GM21381 (cell line): ENCODE measurements at regions not wholly inside any gene's neighbourhood (a gene's known extent, or its start where the extent isn't known, plus 50 kb on each side); places are given as distances from the start of the nearest gene placed in this dataset.

ENCODE experiments used
- ATAC-seq: cut with Tn5 transposase; IDR thresholded peaks from one replicate; pipeline ENCODE4 v1.9.1; 2021; ENCODE audit warnings: mild to moderate bottlenecking, moderate library complexity; ENCODE audit not compliant: unreplicated experiment

GRCh38 chr7:17120756-17121155 is 177.7 kb upstream of the AHR start:
- no peak for ATAC-seq

- no peak for ATAC-seq
Observed at GRCh38 chr7:17121671-17122070, 176.8 kb upstream of the AHR start.

- ATAC-seq = peak; percentile 41
Observed at GRCh38 chr7:17123020-17123419, 175.4 kb upstream of the AHR start.

- peak; percentile 55 for ATAC-seq
Observed at GRCh38 chr7:17126413-17127268, 171.8 kb upstream of the AHR start.

- ATAC-seq = no peak
Observed at GRCh38 chr7:17129218-17129617, 169.2 kb upstream of the AHR start.

GRCh38 chr7:17130281-17131059 is 168.0 kb upstream of the AHR start:
- ATAC-seq = no peak

GRCh38 chr7:17131060-17131345 is 167.4 kb upstream of the AHR start:
- ATAC-seq = no peak

- peak; percentile 42 for ATAC-seq
Observed at GRCh38 chr7:17131983-17132655, 166.3 kb upstream of the AHR start.

- ATAC-seq = no peak
Observed at GRCh38 chr7:17132726-17133125, 165.7 kb upstream of the AHR start.

GRCh38 chr7:17133977-17134376 is 164.5 kb upstream of the AHR start:
- ATAC-seq = no peak

- ATAC-seq = peak; percentile 88
Observed at GRCh38 chr7:17134786-17135185, 163.7 kb upstream of the AHR start.

GRCh38 chr7:17136126-17136525 is 162.3 kb upstream of the AHR start:
- no peak for ATAC-seq

- ATAC-seq = no peak
Observed at GRCh38 chr7:17139081-17139480, 159.4 kb upstream of the AHR start.

GRCh38 chr7:17140406-17140805 is 158.0 kb upstream of the AHR start:
- no peak for ATAC-seq

GRCh38 chr7:17142831-17143541 is 155.5 kb upstream of the AHR start:
- no peak for ATAC-seq

GRCh38 chr7:17144322-17144721 is 154.1 kb upstream of the AHR start:
- no peak for ATAC-seq

- no peak for ATAC-seq
Observed at GRCh38 chr7:17146621-17147020, 151.8 kb upstream of the AHR start.

- ATAC-seq = no peak
Observed at GRCh38 chr7:17147409-17147808, 151.0 kb upstream of the AHR start.

- ATAC-seq = peak; percentile 59
Observed at GRCh38 chr7:17150018-17150417, 148.4 kb upstream of the AHR start.

GRCh38 chr7:17152721-17153120 is 145.7 kb upstream of the AHR start:
- ATAC-seq = peak; percentile 49

- ATAC-seq = no peak
Observed at GRCh38 chr7:17153536-17153935, 144.9 kb upstream of the AHR start.
